H9 (cell line): ENCODE measurements at regions not wholly inside any gene's neighbourhood (a gene's known extent, or its start where the extent isn't known, plus 50 kb on each side); places are given as distances from the start of the nearest gene placed in this dataset.
A peak's percentile ranks its signal among the peaks of the same experiment; 100 is the strongest.

Experiments used
- DNase-seq: peaks from one replicate; pipeline ENCODE4 v3.0.0-alpha.2; 2017
- H2AFZ ChIP-seq: one replicate; pipeline ENCODE4 v1.6.1; 2013; ENCODE audit warnings: mild to moderate bottlenecking, low read length, control low read depth, moderate library complexity
- H2AK5ac ChIP-seq: 2 replicates; pipeline ENCODE4 v1.6.1; 2013; ENCODE audit warnings: low read length, control low read depth, mixed read lengths; ENCODE audit not compliant: insufficient read length
- H2BK120ac ChIP-seq: one replicate; pipeline ENCODE4 v1.6.1; 2013; ENCODE audit warnings: low read depth, mild to moderate bottlenecking, low read length, control low read depth, inconsistent platforms; ENCODE audit not compliant: poor library complexity, severe bottlenecking
- H2BK12ac ChIP-seq: 2 replicates; pipeline ENCODE4 v1.6.1; 2013; ENCODE audit warnings: low read length, control low read depth, mixed read lengths, low read depth; ENCODE audit not compliant: insufficient read length
- H2BK15ac ChIP-seq: 2 replicates; pipeline ENCODE4 v1.6.1; 2013; ENCODE audit warnings: low read depth, low read length, control low read depth
- H2BK20ac ChIP-seq: one replicate; pipeline ENCODE4 v1.6.1; 2013; ENCODE audit warnings: low read depth, mild to moderate bottlenecking, low read length, control low read depth, inconsistent platforms; ENCODE audit not compliant: poor library complexity, severe bottlenecking
- H2BK5ac ChIP-seq: 2 replicates; pipeline ENCODE4 v1.6.1; 2013; ENCODE audit warnings: low read length, control low read depth, mixed read lengths; ENCODE audit not compliant: insufficient read length
- H3K14ac ChIP-seq: 2 replicates; pipeline ENCODE4 v1.6.1; 2013; ENCODE audit warnings: low read length, control low read depth; ENCODE audit not compliant: insufficient read depth
- H3K18ac ChIP-seq: 2 replicates; pipeline ENCODE4 v1.6.1; 2013; ENCODE audit warnings: low read depth, mild to moderate bottlenecking, mixed read lengths, low read length, control low read depth; ENCODE audit not compliant: insufficient read length
- H3K23ac ChIP-seq: 2 replicates; pipeline ENCODE4 v1.6.1; 2013; ENCODE audit warnings: low read length, control low read depth, mixed read lengths, low read depth; ENCODE audit not compliant: insufficient read length
- H3K23me2 ChIP-seq: 2 replicates; pipeline ENCODE4 v1.6.1; 2013; ENCODE audit warnings: low read depth, mild to moderate bottlenecking, mixed read lengths, low read length, control low read depth; ENCODE audit not compliant: insufficient read length, poor library complexity, severe bottlenecking
- H3K27ac ChIP-seq: 2 replicates; pipeline ENCODE4 v1.5.1; 2013; ENCODE audit warnings: low read length, control low read depth, mixed read lengths, low read depth; ENCODE audit not compliant: insufficient read length
- H3K27me3 ChIP-seq: 2 replicates; pipeline ENCODE4 v1.6.1; 2013; ENCODE audit warnings: low read length, control low read depth, inconsistent platforms; ENCODE audit not compliant: insufficient read depth
- H3K4ac ChIP-seq: 2 replicates; pipeline ENCODE4 v1.6.1; 2013; ENCODE audit warnings: low read depth, mild to moderate bottlenecking, control low read depth, inconsistent platforms, low read length, moderate library complexity
- H3K4me1 ChIP-seq: 2 replicates; pipeline ENCODE4 v1.6.1; 2013; ENCODE audit warnings: low read length, control low read depth, inconsistent platforms; ENCODE audit not compliant: insufficient read depth
- H3K4me2 ChIP-seq: 2 replicates; pipeline ENCODE4 v1.6.1; 2013; ENCODE audit warnings: low read length, control low read depth, mixed read lengths; ENCODE audit not compliant: insufficient read length, insufficient read depth
- H3K56ac ChIP-seq: 2 replicates; pipeline ENCODE4 v1.6.1; 2013; ENCODE audit warnings: low read depth, mild to moderate bottlenecking, mixed read lengths, low read length, control low read depth; ENCODE audit not compliant: insufficient read length
- H3K79me1 ChIP-seq: 2 replicates; pipeline ENCODE4 v1.6.1; 2013; ENCODE audit warnings: low read depth, mild to moderate bottlenecking, moderate library complexity, low read length, control low read depth, inconsistent platforms; ENCODE audit not compliant: insufficient read depth, poor library complexity, severe bottlenecking
- H3K79me2 ChIP-seq: 2 replicates; pipeline ENCODE4 v1.6.1; 2013; ENCODE audit warnings: low read length, control low read depth, inconsistent platforms; ENCODE audit not compliant: insufficient read depth
- H3K9ac ChIP-seq: 2 replicates; pipeline ENCODE4 v1.6.1; 2013; ENCODE audit warnings: low read length, control low read depth, mixed read lengths; ENCODE audit not compliant: insufficient read length; ENCODE audit errors: extremely low read depth
- H3K9me3 ChIP-seq: one replicate; pipeline ENCODE4 v1.6.1; 2013; ENCODE audit warnings: low read depth, low read length, inconsistent platforms; ENCODE audit not compliant: control insufficient read depth
- H3T11ph ChIP-seq: one replicate; pipeline ENCODE4 v1.6.1; 2013; ENCODE audit warnings: mild to moderate bottlenecking, low read length, control low read depth, inconsistent platforms
- H4K20me1 ChIP-seq: one replicate; pipeline ENCODE4 v1.6.1; 2013; ENCODE audit not compliant: control insufficient read depth, insufficient read length, insufficient read depth
- H4K5ac ChIP-seq: 2 replicates; pipeline ENCODE4 v1.6.1; 2013; ENCODE audit warnings: low read depth, mild to moderate bottlenecking, mixed read lengths, low read length, control low read depth; ENCODE audit not compliant: insufficient read length
- H4K8ac ChIP-seq: replicated peaks from 2 replicates; pipeline ENCODE4 v1.6.1; 2013; ENCODE audit warnings: low read length, control low read depth, mixed read lengths, low read depth; ENCODE audit not compliant: insufficient read length
- H4K91ac ChIP-seq: 2 replicates; pipeline ENCODE4 v1.6.1; 2013; ENCODE audit warnings: low read depth, mild to moderate bottlenecking, moderate library complexity, mixed read lengths, low read length, control low read depth; ENCODE audit not compliant: insufficient read length
- H3K27ac Mint-ChIP-seq, 3 experiments: 2 replicates in 2 of 3; 3 replicates in 1 of 3; pipeline ENCODE4 v1.8.0; 2020 to 2021; ENCODE audit warnings: mixed read lengths in 3 of 3, mild to moderate bottlenecking in 1 of 3, moderate library complexity in 1 of 3
- H3K27me3 Mint-ChIP-seq: 2 replicates; pipeline ENCODE4 v1.8.0; 2021; ENCODE audit warnings: low read depth, mild to moderate bottlenecking, moderate library complexity, mixed read lengths
- H3K36me3 Mint-ChIP-seq, 3 experiments: 2 replicates in 2 of 3; 3 replicates in 1 of 3; pipeline ENCODE4 v1.8.0; 2020 to 2021; ENCODE audit warnings: low read depth in 3 of 3, mixed read lengths in 3 of 3; ENCODE audit not compliant: insufficient read depth in 1 of 3
- H3K4me1 Mint-ChIP-seq, 2 experiments: 2 replicates each; pipeline ENCODE4 v1.8.0; 2020; ENCODE audit warnings: mixed read lengths in 2 of 2
- H3K4me3 Mint-ChIP-seq, 2 experiments: 2 replicates in 1 of 2; 3 replicates in 1 of 2; pipeline ENCODE4 v1.8.0; 2020 to 2021; ENCODE audit warnings: mild to moderate bottlenecking in 2 of 2, mixed read lengths in 2 of 2, moderate library complexity in 1 of 2
- H3K9me3 Mint-ChIP-seq, 2 experiments: 2 replicates in 1 of 2; 3 replicates in 1 of 2; pipeline ENCODE4 v1.8.0; 2020; ENCODE audit warnings: mild to moderate bottlenecking in 2 of 2, mixed read lengths in 2 of 2, moderate library complexity in 1 of 2
- CTCF ChIP-seq: fragments of 200-600 bp; sonication (generic); conservative IDR thresholded peaks from 3 replicates; pipeline ENCODE4 v1.8.0; 2021; ENCODE audit warnings: antibody characterized with exemption, mild to moderate bottlenecking
- WGBS: extraction: QIAGEN DNeasy Blood & Tissue Kit; methylation state at CpG from one replicate; pipeline ENCODE4 v1.1.7; 2013; ENCODE audit warnings: missing lambda C conversion rate, low lambda C conversion rate, mixed read lengths; ENCODE audit not compliant: insufficient read length; ENCODE audit errors: extremely low coverage; 5-methylcytosine and 5-hydroxymethylcytosine counted together

GRCh38 chr18:78196280-78196679 is 783.3 kb upstream of the SALL3 start:
- Mint-ChIP-seq H3K9me3 (peaks cover 0 to 4% of the 10 kb centered on the region in 2 experiments; a peak in 1 of 5 replicates), H3K36me3 (peaks cover 0 to 3% (median 0%) of the 10 kb centered on the region in 3 experiments; a peak in 2 of 7 replicates), H3K27ac (peak overlapping the region in 1 of 3 experiments; percentile 18; a peak in 1 of 7 replicates), H3K4me1 (peaks cover 3 to 7% of the 10 kb centered on the region in 2 experiments; a peak in 3 of 4 replicates), H3K27me3 (no peaks in the 10 kb centered on the region; the same call in 1 of the 2 replicates), H3K4me3 (no peak overlapping the region)
- H2BK120ac ChIP-seq, result no peak overlapping the region
- H3K4me1 ChIP-seq, result no peaks in the 10 kb centered on the region
- H2BK12ac ChIP-seq, result no peak overlapping the region
- no peak overlapping the region for H4K8ac ChIP-seq
- H2BK15ac ChIP-seq, result no peak overlapping the region
- WGBS, result no CpG with 5 or more reads among the region's 2 CpGs
- no peaks in the 10 kb centered on the region for H3K27me3 ChIP-seq
- no peaks in the 10 kb centered on the region for H3K79me2 ChIP-seq
- no peak overlapping the region for H3T11ph ChIP-seq
- H2AFZ ChIP-seq, result no peak overlapping the region
- H3K23ac ChIP-seq, result no peak overlapping the region
- no peak overlapping the region for H3K27ac ChIP-seq
- no peak overlapping the region for H3K18ac ChIP-seq
- no peaks in the 10 kb centered on the region for H3K23me2 ChIP-seq
- H3K9me3 ChIP-seq, result no peaks in the 10 kb centered on the region
- H3K56ac ChIP-seq, result no peak overlapping the region
- no peak overlapping the region for H2BK5ac ChIP-seq
- no peak for TF ChIP-seq CTCF
- no peak overlapping the region for H4K5ac ChIP-seq
- no peak overlapping the region for H2AK5ac ChIP-seq
- H3K4me2 ChIP-seq, result no peak overlapping the region
- no peak for DNase-seq
- no peak overlapping the region for H3K9ac ChIP-seq
- no peaks in the 10 kb centered on the region for H3K79me1 ChIP-seq
- no peak overlapping the region for H4K91ac ChIP-seq
- H2BK20ac ChIP-seq, result no peak overlapping the region
- H3K14ac ChIP-seq, result no peak overlapping the region
- H4K20me1 ChIP-seq, result no peaks in the 10 kb centered on the region
- no peak overlapping the region for H3K4ac ChIP-seq
